H9 (cell line): ENCODE measurements at regions not wholly inside any gene's neighbourhood (a gene's known extent, or its start where the extent isn't known, plus 50 kb on each side); places are given as distances from the start of the nearest gene placed in this dataset.
A peak's percentile ranks its signal among the peaks of the same experiment; 100 is the strongest.

Experiments used
- DNase-seq: peaks from one replicate; pipeline ENCODE4 v3.0.0-alpha.2; 2017
- H2AFZ ChIP-seq: one replicate; pipeline ENCODE4 v1.6.1; 2013; ENCODE audit warnings: mild to moderate bottlenecking, low read length, control low read depth, moderate library complexity
- H2AK5ac ChIP-seq: 2 replicates; pipeline ENCODE4 v1.6.1; 2013; ENCODE audit warnings: low read length, control low read depth, mixed read lengths; ENCODE audit not compliant: insufficient read length
- H2BK120ac ChIP-seq: one replicate; pipeline ENCODE4 v1.6.1; 2013; ENCODE audit warnings: low read depth, mild to moderate bottlenecking, low read length, control low read depth, inconsistent platforms; ENCODE audit not compliant: poor library complexity, severe bottlenecking
- H2BK12ac ChIP-seq: 2 replicates; pipeline ENCODE4 v1.6.1; 2013; ENCODE audit warnings: low read length, control low read depth, mixed read lengths, low read depth; ENCODE audit not compliant: insufficient read length
- H2BK15ac ChIP-seq: 2 replicates; pipeline ENCODE4 v1.6.1; 2013; ENCODE audit warnings: low read depth, low read length, control low read depth
- H2BK20ac ChIP-seq: one replicate; pipeline ENCODE4 v1.6.1; 2013; ENCODE audit warnings: low read depth, mild to moderate bottlenecking, low read length, control low read depth, inconsistent platforms; ENCODE audit not compliant: poor library complexity, severe bottlenecking
- H2BK5ac ChIP-seq: 2 replicates; pipeline ENCODE4 v1.6.1; 2013; ENCODE audit warnings: low read length, control low read depth, mixed read lengths; ENCODE audit not compliant: insufficient read length
- H3K14ac ChIP-seq: 2 replicates; pipeline ENCODE4 v1.6.1; 2013; ENCODE audit warnings: low read length, control low read depth; ENCODE audit not compliant: insufficient read depth
- H3K18ac ChIP-seq: 2 replicates; pipeline ENCODE4 v1.6.1; 2013; ENCODE audit warnings: low read depth, mild to moderate bottlenecking, mixed read lengths, low read length, control low read depth; ENCODE audit not compliant: insufficient read length
- H3K23ac ChIP-seq: 2 replicates; pipeline ENCODE4 v1.6.1; 2013; ENCODE audit warnings: low read length, control low read depth, mixed read lengths, low read depth; ENCODE audit not compliant: insufficient read length
- H3K23me2 ChIP-seq: 2 replicates; pipeline ENCODE4 v1.6.1; 2013; ENCODE audit warnings: low read depth, mild to moderate bottlenecking, mixed read lengths, low read length, control low read depth; ENCODE audit not compliant: insufficient read length, poor library complexity, severe bottlenecking
- H3K27ac ChIP-seq: 2 replicates; pipeline ENCODE4 v1.5.1; 2013; ENCODE audit warnings: low read length, control low read depth, mixed read lengths, low read depth; ENCODE audit not compliant: insufficient read length
- H3K27me3 ChIP-seq: 2 replicates; pipeline ENCODE4 v1.6.1; 2013; ENCODE audit warnings: low read length, control low read depth, inconsistent platforms; ENCODE audit not compliant: insufficient read depth
- H3K4ac ChIP-seq: 2 replicates; pipeline ENCODE4 v1.6.1; 2013; ENCODE audit warnings: low read depth, mild to moderate bottlenecking, control low read depth, inconsistent platforms, low read length, moderate library complexity
- H3K4me1 ChIP-seq: 2 replicates; pipeline ENCODE4 v1.6.1; 2013; ENCODE audit warnings: low read length, control low read depth, inconsistent platforms; ENCODE audit not compliant: insufficient read depth
- H3K4me2 ChIP-seq: 2 replicates; pipeline ENCODE4 v1.6.1; 2013; ENCODE audit warnings: low read length, control low read depth, mixed read lengths; ENCODE audit not compliant: insufficient read length, insufficient read depth
- H3K56ac ChIP-seq: 2 replicates; pipeline ENCODE4 v1.6.1; 2013; ENCODE audit warnings: low read depth, mild to moderate bottlenecking, mixed read lengths, low read length, control low read depth; ENCODE audit not compliant: insufficient read length
- H3K79me1 ChIP-seq: 2 replicates; pipeline ENCODE4 v1.6.1; 2013; ENCODE audit warnings: low read depth, mild to moderate bottlenecking, moderate library complexity, low read length, control low read depth, inconsistent platforms; ENCODE audit not compliant: insufficient read depth, poor library complexity, severe bottlenecking
- H3K79me2 ChIP-seq: 2 replicates; pipeline ENCODE4 v1.6.1; 2013; ENCODE audit warnings: low read length, control low read depth, inconsistent platforms; ENCODE audit not compliant: insufficient read depth
- H3K9ac ChIP-seq: 2 replicates; pipeline ENCODE4 v1.6.1; 2013; ENCODE audit warnings: low read length, control low read depth, mixed read lengths; ENCODE audit not compliant: insufficient read length; ENCODE audit errors: extremely low read depth
- H3K9me3 ChIP-seq: one replicate; pipeline ENCODE4 v1.6.1; 2013; ENCODE audit warnings: low read depth, low read length, inconsistent platforms; ENCODE audit not compliant: control insufficient read depth
- H3T11ph ChIP-seq: one replicate; pipeline ENCODE4 v1.6.1; 2013; ENCODE audit warnings: mild to moderate bottlenecking, low read length, control low read depth, inconsistent platforms
- H4K20me1 ChIP-seq: one replicate; pipeline ENCODE4 v1.6.1; 2013; ENCODE audit not compliant: control insufficient read depth, insufficient read length, insufficient read depth
- H4K5ac ChIP-seq: 2 replicates; pipeline ENCODE4 v1.6.1; 2013; ENCODE audit warnings: low read depth, mild to moderate bottlenecking, mixed read lengths, low read length, control low read depth; ENCODE audit not compliant: insufficient read length
- H4K8ac ChIP-seq: replicated peaks from 2 replicates; pipeline ENCODE4 v1.6.1; 2013; ENCODE audit warnings: low read length, control low read depth, mixed read lengths, low read depth; ENCODE audit not compliant: insufficient read length
- H4K91ac ChIP-seq: 2 replicates; pipeline ENCODE4 v1.6.1; 2013; ENCODE audit warnings: low read depth, mild to moderate bottlenecking, moderate library complexity, mixed read lengths, low read length, control low read depth; ENCODE audit not compliant: insufficient read length
- H3K27ac Mint-ChIP-seq, 3 experiments: 2 replicates in 2 of 3; 3 replicates in 1 of 3; pipeline ENCODE4 v1.8.0; 2020 to 2021; ENCODE audit warnings: mixed read lengths in 3 of 3, mild to moderate bottlenecking in 1 of 3, moderate library complexity in 1 of 3
- H3K27me3 Mint-ChIP-seq: 2 replicates; pipeline ENCODE4 v1.8.0; 2021; ENCODE audit warnings: low read depth, mild to moderate bottlenecking, moderate library complexity, mixed read lengths
- H3K36me3 Mint-ChIP-seq, 3 experiments: 2 replicates in 2 of 3; 3 replicates in 1 of 3; pipeline ENCODE4 v1.8.0; 2020 to 2021; ENCODE audit warnings: low read depth in 3 of 3, mixed read lengths in 3 of 3; ENCODE audit not compliant: insufficient read depth in 1 of 3
- H3K4me1 Mint-ChIP-seq, 2 experiments: 2 replicates each; pipeline ENCODE4 v1.8.0; 2020; ENCODE audit warnings: mixed read lengths in 2 of 2
- H3K4me3 Mint-ChIP-seq, 2 experiments: 2 replicates in 1 of 2; 3 replicates in 1 of 2; pipeline ENCODE4 v1.8.0; 2020 to 2021; ENCODE audit warnings: mild to moderate bottlenecking in 2 of 2, mixed read lengths in 2 of 2, moderate library complexity in 1 of 2
- H3K9me3 Mint-ChIP-seq, 2 experiments: 2 replicates in 1 of 2; 3 replicates in 1 of 2; pipeline ENCODE4 v1.8.0; 2020; ENCODE audit warnings: mild to moderate bottlenecking in 2 of 2, mixed read lengths in 2 of 2, moderate library complexity in 1 of 2
- CTCF ChIP-seq: fragments of 200-600 bp; sonication (generic); conservative IDR thresholded peaks from 3 replicates; pipeline ENCODE4 v1.8.0; 2021; ENCODE audit warnings: antibody characterized with exemption, mild to moderate bottlenecking
- WGBS: extraction: QIAGEN DNeasy Blood & Tissue Kit; methylation state at CpG from one replicate; pipeline ENCODE4 v1.1.7; 2013; ENCODE audit warnings: missing lambda C conversion rate, low lambda C conversion rate, mixed read lengths; ENCODE audit not compliant: insufficient read length; ENCODE audit errors: extremely low coverage; 5-methylcytosine and 5-hydroxymethylcytosine counted together

GRCh38 chr7:81120803-81121202 is 202.0 kb upstream of the SEMA3C start:
- H3K9me3 ChIP-seq, result no peaks in the 10 kb centered on the region
- no peaks in the 10 kb centered on the region for H3K79me2 ChIP-seq
- no peak for TF ChIP-seq CTCF
- H2BK120ac ChIP-seq, result no peak overlapping the region
- H3K27ac Mint-ChIP-seq, result peak overlapping the region in 2 of 3 experiments; percentile 8 to 39; a peak in 2 of 7 replicates
- H3K23ac ChIP-seq, result no peak overlapping the region
- no peak overlapping the region for H2AFZ ChIP-seq
- no peaks in the 10 kb centered on the region for H3K4me1 ChIP-seq
- no peak overlapping the region for H3K27ac ChIP-seq
- H4K91ac ChIP-seq, result no peak overlapping the region
- no peak overlapping the region for H3T11ph ChIP-seq
- H3K4me2 ChIP-seq, result no peak overlapping the region
- H2BK15ac ChIP-seq, result no peak overlapping the region
- H4K5ac ChIP-seq, result no peak overlapping the region
- H2BK5ac ChIP-seq, result no peak overlapping the region
- H3K56ac ChIP-seq, result no peak overlapping the region
- H3K18ac ChIP-seq, result no peak overlapping the region
- H3K4ac ChIP-seq, result no peak overlapping the region
- H2AK5ac ChIP-seq, result no peak overlapping the region
- H3K14ac ChIP-seq, result no peak overlapping the region
- WGBS, result no CpG with 5 or more reads among the region's 4 CpGs
- no peak overlapping the region for H4K8ac ChIP-seq
- no peaks in the 10 kb centered on the region; a peak in 1 of 5 replicates for H3K9me3 Mint-ChIP-seq
- H3K23me2 ChIP-seq, result no peaks in the 10 kb centered on the region
- H3K27me3 Mint-ChIP-seq, result no peaks in the 10 kb centered on the region
- no peak overlapping the region for H2BK20ac ChIP-seq
- H3K36me3 Mint-ChIP-seq, result peaks cover 0 to 5% (median 0%) of the 10 kb centered on the region in 3 experiments; a peak in 2 of 7 replicates
- no peaks in the 10 kb centered on the region for H4K20me1 ChIP-seq
- DNase-seq, result no peak
- peaks cover 22 to 26% of the 10 kb centered on the region in 2 experiments for H3K4me1 Mint-ChIP-seq
- H3K9ac ChIP-seq, result no peak overlapping the region
- no peaks in the 10 kb centered on the region for H3K27me3 ChIP-seq
- H2BK12ac ChIP-seq, result no peak overlapping the region
- no peak overlapping the region for H3K4me3 Mint-ChIP-seq
- H3K79me1 ChIP-seq, result no peaks in the 10 kb centered on the region
